RPMI7951 (cell line): ENCODE measurements at regions not wholly inside any gene's neighbourhood (a gene's known extent, or its start where the extent isn't known, plus 50 kb on each side); places are given as distances from the start of the nearest gene placed in this dataset.
"Not testable (repeated sequence)": the region's sequence is repeated elsewhere in the genome, so short reads cannot be mapped to it uniquely, and the experiment has no call there.

Experiments
- DNase-seq: peaks from one replicate; pipeline ENCODE4 v3.0.0-alpha.2; 2012; ENCODE audit warnings: low read depth

DNA sequence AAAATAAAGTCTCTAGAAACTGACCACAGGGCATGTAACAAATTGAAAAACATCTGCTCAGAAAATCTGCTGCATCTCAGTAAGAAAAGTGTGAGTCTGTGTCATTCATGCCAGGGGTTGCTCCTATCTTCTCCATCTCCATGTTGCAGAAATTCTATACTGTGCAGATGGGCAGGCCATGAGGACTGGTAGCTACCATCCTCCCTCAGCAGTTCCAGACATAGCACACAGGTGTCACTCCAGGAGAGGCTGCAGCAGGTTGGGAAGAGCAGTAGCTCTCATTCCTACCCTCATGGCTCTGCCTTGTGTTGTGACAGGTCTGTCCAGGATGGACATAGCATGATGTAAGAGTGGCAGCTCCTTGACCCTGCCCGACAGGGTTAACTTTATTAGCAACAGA lies 173.4 kb downstream of the NDUFS4 start:
- DNase-seq, result no peak

DNA sequence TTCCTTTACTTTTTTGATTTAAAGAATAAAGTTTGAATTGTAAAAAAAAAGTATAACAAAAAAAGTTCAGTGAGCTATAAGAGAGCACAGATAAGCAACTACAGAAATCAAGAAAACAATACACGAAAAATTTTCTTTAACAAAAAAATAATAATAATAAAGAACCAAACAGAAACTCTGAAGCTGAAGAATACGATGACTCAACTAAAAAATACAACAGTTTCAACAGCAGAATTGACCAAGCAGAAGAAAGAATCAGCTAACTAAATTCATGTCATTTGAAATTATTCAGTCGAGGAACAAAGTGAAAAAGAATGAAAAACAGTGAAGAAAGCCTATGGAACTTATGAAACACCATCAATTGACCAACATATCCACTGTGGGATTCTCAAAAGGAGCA lies 177.7 kb downstream of the NDUFS4 start:
- DNase-seq, result no peak

DNA sequence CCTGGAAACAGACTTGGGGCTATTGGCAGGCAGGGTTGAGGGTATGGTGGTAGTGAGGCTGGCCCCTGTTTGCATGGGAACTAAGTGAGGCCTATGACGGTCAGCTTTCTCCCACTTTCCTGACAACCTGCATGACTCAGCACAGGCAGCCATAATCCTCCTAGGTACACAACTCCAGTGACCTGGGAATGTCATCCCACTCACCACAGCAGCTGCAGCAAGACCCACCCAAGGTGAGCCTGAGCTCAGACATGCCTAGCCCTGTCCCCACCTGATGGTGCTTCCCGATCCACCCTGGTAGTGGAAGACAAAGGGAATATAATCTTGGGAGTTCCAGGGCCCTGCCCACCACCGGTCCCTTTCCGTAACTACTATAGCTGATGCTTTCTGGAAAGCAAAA lies 178.7 kb downstream of the NDUFS4 start:
- no peak for DNase-seq

DNA sequence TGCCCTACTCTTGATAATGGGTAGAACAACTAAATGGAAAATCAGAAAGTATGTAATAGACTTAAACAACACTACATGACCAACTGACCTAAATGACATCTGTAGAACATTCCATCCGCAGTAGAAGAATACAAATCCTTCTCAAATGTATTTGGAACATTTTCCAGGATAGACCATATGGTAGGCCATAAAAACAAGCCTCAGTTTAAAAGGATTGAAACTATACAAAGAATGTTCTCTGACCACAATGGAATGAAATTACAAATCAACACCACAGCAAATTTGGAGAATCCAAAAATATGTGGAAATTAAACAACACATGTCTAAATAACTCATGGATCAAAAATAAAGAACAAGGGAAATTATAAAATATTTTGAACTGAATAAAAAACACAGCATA lies 189.2 kb downstream of the NDUFS4 start:
- DNase-seq, result no peak

DNA sequence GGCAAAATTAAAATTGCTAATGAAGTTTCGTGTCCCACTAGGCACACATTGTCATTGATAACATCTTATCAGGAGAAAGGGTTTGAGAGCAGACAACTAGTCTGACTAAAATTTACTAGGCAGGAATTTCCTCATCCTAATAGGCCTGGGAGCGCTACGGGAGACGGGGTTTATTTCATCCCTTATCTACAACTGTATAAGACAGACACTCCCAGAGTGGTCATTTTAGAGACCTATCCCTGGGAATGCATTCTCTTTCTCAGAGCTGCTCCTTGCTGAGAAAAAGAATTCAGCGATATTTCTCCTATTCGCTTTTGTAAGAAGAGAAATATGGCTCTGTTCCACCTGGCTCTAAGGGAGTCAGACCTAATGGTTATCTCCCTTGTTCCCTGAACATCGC lies 191.8 kb downstream of the NDUFS4 start:
- not testable (repeated sequence) for DNase-seq

DNA sequence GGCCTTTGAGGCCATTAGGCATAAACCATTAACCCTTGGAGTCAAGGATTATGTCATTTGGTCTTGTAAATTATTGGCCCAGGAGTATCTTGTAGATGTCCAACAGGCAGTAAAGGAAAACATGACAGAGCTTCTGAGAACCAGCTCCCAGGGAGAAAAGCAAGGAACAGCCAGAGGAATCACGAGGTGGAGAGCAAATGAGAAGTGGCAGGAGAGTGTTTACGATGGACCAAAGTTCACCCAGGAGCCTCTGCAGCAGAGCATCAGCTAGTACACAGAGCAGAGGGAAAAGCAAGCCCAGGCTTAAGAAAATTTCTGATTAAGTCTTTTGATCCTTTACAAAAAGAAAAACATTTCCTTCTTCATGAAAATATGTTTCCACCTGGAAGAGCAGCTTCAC lies 206.2 kb downstream of the NDUFS4 start:
- DNase-seq, result no peak

DNA sequence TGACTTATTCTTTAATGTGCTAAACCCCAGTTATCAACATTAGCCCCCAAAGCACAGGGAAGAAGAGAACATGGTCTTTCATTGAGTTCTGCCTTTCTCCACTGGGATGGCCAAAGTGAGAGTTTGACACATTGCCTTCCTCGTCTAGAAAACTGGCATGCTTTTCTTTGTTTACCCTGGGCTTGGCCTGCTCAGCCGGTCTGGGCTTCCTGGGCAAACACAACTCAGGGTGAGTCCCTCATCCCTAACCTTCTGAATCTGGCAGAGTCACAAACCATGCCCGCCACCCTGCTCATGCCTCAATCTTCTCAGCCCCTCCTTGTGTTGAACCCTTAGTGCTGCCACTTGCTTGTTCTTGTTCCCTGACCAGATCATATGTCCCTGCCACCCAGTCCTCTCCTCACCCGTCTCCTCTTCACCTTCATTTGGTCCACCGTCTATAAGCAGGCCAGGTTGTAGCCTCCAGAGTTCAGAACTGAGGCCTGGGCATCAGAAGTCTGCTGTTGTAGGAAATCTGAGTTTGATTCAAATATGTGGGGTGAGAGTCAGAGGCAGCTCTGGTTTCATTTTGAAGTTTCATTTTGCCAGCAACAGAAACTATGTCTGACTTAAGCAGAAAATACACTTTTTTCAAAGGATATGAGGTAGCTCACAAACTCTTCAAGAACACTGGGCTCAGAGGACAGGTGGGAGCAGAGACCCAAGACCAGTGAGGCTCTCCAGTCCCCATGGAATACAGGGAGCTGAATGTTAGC lies 217.6 kb downstream of the NDUFS4 start:
- DNase-seq, result no peak

DNA sequence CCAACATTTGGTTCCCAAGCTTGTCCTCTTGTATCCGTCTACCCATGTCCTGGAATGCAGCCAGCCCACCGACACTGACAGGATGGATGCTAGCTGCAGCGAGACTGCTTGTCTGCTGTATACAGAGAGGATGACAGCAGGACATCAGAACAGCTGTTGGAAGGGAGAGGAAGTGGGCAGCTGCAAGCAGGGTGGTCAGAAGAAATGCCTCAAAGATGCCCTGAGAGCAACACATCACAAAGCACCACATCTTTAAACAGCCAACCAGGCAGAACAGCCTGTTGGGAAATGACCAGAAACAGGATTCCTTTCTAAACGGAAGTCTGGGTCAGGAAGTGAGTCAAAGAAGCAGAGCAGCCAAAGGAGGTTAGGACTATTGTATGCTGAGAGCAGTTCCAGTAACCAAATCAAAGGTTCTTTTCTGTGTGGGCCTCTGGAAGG lies 219.1 kb downstream of the NDUFS4 start:
- DNase-seq, result peak; percentile 84

DNA sequence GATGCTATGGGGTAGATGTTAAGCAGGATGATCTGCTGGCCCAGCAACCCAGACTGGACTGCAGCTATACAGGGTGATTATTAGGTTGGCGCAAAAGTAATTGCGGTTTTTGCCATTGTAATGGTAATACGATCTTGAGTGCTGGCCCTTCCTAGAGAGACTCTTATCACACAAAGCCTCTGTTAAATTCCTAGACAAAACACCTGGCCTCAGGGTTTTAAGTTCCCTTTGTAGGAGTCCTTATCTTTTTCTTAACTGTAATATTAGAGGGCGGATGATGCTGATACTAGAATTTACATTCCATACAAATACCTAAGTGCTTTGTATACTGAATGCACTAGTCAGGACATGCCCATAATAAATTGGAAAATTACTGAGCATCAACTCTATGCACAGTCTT lies 222.2 kb downstream of the NDUFS4 start:
- DNase-seq, result no peak

DNA sequence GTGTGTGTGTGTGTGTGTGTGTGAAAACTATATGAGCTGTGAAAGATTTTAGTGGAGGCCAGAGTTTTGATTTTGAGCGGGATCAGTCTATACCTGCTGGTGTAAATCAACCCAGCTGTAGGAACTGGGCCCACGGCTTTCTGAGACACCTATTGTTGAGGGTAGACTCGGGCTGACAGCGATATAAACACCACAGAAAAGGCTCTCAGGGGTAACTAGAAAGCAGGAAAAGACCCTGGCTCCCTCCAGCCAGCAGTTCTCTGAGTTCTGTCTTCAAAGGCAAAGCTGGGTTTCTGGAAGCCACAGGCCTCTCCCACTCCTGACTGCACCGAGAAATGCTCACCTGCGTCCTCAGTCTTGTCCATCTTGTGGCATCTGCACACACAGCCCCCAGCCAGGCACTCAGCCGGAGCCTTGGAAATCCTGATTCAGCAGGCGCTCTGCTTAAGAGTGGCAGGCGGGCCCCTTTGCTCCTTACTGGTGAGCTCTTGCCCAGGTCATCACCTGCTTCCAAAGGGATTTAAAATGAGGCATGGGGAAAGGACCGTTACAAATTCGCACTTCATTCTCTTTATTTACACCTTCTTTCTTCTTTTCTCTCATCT lies 223.3 kb downstream of the NDUFS4 start:
- no peak for DNase-seq

DNA sequence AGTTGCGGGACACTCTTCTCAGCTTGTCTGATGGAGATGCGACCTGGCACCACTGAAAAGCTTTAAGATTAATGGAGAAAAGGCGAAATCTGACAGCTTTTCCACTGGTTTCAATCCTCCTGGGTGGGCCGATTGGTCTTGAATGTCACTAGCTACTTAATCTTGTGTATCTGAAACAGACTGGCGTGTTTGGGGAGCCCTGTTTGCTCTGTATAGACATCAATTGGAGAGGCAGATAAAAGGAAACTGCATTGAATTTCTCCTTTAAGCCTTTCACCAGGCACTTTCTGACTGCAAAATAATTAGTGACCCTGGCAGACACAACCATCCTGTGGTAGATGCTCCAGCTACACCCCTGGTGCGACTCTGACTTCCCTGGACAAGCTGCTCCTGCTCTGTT lies 224.2 kb downstream of the NDUFS4 start:
- no peak for DNase-seq

DNA sequence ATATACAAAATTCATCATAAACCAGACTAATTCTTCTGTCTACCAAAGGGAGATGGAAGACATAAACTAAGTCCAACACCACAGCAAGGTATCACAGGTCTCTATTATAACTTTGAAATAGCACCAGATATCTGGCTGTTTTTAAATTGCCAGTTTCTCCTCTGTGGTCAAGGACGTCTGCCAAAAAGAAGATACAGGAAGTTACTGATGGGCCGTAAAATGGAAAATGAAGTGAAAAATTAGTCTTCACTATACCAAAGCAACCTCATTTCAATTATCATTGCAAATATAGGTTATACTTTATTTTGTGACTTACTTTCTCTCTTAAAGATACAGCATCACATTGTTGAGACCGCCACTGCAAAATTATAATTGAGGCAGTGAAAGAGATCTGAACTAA lies 225.5 kb downstream of the NDUFS4 start:
- no peak for DNase-seq

DNA sequence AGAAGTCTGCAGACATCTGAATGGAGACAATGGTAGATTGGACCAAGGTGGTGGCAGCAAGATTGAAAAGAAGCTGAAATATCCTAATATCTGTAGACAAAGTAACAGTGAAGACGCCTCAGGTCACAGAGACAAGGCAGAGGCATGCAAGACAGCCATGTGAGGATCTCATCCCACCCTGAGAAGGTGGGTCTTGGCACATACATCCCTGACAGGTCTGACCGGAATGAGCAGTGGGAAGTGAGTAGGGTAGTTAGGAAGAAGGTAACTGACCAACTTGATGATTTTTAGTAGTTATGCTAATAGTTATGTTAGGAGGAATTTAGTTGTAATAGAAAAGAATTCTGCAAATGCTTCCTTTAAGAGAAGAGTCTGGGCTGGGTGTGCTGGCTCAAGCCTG lies 229.6 kb downstream of the NDUFS4 start:
- DNase-seq, result no peak

DNA sequence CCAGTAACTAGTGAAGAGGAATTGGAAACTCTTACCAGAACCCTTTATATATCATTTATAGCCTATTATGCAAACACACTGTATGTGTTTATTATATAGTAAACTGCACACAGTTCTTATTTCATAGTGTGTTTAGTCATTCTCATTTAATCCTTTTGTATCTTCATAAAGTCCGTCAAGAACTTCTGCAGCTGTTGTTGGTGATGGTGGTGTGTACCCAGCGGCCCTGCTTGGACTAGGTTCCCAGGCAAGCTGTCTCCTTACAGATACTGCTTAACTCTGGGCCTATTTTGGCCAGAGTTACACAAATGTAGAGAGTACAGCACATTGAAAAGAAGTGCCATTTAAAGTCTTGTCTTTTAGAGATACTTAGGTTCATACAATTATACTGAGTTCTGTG lies 231.9 kb downstream of the NDUFS4 start:
- no peak for DNase-seq

DNA sequence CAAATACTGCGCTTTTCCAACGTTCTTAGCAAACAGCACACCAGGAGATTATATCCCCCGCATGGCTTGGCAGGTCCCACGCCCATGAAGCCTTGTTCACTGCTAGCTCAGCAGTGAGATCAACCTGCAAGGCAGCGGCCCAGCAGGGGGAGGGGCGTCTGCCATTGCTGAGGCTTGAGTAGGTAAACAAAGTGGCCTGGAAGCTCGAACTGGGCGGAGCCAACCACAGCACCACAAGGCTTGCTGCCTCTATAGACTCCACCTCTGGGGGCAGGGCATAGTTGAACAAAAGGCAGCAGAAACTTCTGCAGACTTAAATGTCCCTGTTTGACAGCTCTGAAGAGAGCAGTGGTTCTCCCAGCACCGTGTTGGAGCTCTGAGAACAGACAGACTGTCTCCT lies 239.2 kb downstream of the NDUFS4 start:
- not testable (repeated sequence) for DNase-seq

DNA sequence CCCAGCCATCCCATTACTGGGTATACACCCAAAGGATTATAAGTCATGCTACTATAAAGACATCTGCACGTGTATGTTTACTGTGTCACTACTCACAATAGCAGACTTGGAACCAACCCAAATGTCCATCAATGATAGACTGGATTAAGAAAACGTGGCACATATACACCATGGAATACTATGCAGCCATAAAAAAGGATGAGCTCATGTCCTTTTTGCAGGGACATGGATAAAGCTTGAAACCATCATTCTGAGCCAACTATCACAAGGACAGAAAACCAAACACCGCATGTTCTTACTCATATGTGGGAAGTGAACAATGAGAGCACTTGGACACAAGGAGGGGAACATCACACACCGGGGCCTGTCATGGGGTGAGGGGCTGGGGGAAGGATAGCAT lies 248.0 kb downstream of the NDUFS4 start:
- DNase-seq, result not testable (repeated sequence)

DNA sequence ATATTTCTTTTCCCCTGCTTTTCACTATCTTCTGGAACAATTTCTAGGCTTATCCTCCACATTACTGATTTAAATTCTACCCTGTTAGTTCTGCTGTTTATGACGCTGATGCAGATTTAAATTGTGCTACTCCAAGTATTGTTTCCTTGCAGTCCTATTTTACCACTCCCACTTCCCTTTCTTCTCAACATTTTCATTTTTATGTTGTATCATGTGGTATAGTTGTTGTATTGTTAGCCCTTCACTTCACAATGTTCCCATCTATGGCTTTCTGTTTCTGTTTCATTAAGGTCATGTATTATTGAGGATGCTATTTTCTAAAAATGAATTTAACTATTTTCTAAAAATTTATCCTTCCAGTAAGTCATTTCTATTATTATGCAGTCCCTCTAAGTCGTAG lies 254.4 kb downstream of the NDUFS4 start:
- DNase-seq, result no peak

DNA sequence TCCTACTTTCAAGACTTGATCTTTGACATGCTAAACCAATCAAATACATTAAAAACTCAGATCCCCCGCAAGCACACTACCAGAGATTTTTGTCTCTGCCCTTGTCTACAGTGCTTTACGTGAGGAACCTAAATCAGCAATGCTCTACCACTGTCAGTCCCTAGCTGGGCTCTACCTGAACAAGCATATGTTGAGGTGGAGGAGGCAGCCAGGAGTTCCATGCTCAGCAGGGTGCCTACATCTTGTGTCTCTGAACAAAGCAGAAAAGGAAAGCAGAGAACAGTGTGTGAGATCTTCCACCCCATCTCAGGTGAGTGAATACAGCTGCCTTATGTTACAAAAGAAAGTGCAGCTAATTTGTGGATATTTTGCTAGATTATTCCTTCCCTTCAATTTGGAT lies 255.0 kb downstream of the NDUFS4 start:
- no peak for DNase-seq

DNA sequence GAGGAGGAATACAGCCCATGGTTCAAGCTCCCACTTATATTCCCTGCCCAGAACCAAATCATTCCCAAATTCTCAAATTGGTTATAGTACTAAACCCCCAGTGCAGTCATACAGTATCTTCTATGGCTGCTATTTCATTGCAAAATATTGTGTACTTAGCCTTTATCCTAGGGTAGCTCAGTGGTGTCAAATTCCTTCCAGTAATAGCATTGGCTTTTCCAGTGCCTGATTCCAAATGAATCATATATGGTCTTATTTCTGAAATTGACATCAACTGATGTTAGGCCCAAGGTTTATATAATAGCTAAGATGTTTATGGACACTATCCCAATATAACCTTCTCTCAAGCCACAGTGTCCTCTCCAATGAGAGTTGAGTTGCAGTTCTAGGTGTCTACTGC lies 256.7 kb downstream of the NDUFS4 start:
- DNase-seq, result no peak

DNA sequence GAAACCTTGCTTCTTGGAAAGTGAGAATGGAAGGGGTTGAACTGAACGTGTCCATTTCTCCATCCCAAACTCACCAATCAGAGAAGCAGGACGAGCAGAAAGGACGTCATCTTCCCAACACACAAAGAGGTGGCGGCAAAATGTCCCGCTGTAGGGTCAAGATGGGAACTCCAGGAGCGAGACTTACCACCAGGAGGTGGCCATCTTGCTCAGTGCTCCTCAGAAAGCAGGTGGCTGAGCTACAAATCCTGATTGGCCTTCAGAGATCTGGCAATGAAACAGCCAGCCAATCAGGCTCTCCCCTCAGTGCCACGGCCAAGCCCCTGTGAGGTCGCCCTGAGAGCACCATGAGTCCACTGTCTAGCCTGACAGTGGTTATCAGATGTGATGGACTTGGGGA lies 259.0 kb downstream of the NDUFS4 start:
- peak; percentile 5 for DNase-seq

DNA sequence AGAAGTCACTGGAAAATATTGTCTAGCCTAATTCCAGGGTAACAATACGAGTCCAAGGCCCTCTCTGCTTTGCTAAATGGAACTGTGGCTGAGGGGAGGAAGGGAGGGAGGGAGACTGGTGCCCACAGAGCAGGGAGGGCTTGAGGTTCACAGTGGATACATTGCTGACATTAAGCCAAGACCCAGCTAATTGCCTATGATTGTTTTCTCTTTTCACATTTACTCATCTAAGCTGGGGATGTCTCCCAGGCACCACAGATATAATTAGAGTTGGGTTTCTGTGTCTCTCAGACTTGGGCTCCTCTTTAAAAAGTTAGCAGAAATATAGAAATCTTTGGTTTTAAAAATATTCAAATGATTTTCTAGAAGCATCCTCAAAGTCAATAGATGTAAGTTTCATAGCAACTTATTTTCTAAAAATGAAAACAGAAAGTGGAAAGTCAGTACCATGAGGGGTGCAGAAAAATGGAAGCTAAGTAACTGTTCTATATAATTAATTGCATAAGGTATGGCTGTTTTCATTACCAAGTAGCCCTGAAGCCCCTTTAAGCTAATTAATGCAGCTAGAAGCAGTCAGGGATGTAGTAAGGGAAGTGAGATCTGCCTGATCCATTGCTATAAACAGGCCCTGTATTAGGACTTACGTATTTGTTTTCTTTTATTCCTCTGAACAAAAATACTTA lies 259.8 kb downstream of the NDUFS4 start:
- no peak for DNase-seq

DNA sequence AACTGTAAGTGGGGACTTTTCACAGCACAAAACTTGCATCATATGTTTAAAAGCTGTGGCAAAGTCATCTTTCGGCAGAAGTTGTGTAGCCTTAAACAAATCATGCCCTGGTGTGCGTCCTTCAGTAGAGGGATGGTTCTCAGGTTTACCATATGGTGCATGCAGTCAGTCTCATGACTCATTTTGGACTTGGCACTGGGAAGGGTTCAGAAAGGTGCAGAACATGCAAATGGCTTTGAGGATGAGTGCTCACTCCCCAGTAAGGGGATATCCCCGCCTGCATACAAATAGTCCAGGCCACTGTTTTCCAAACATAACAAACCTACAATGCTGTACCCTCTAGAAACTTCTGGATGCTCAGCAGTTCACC lies 260.3 kb downstream of the NDUFS4 start:
- DNase-seq, result no peak

DNA sequence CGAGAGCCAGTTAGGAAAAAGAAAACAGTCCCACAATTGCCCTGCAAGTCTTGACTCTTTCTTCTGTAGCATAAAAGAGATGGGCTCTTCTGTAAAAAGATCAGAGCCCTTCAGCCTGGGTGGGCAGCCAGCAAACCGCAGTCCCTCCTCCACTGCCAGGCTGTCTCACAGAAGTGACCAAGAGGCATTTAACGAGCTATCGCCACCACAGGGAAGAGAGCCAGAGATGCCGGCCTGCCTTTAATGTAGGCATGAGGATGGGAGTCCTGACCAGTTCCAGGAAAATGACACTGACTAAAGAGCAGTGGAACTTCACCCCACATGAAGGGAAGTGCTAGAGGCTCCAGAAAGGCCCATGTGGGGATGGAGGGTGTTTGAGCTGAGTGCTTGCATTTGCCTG lies 264.6 kb downstream of the NDUFS4 start:
- DNase-seq, result no peak
